RPMI7951 (cell line): ENCODE measurements at regions not wholly inside any gene's neighbourhood (a gene's known extent, or its start where the extent isn't known, plus 50 kb on each side); places are given as distances from the start of the nearest gene placed in this dataset.
"Not testable (repeated sequence)": the region's sequence is repeated elsewhere in the genome, so short reads cannot be mapped to it uniquely, and the experiment has no call there.

Experiments
- DNase-seq: peaks from one replicate; pipeline ENCODE4 v3.0.0-alpha.2; 2012; ENCODE audit warnings: low read depth

DNA sequence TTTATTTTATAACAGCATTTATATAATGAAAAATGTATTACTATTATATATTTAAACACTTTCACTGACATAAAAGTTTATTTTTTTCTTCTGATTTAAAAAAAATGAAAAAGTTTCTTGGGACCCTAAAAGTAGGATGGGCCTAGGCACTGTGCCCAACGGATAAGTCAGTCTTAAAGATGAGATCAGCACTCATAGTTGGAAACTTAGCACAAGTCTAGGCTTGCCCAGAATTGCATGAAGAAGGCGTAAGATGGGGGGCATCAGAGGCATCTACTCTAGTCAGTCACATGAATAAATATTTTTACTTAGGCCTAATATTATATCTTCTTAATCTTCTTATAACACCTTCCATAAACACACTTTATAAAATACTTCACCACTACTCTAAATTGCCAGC is 306.7 kb upstream of the GRID2 start:
- no peak for DNase-seq

DNA sequence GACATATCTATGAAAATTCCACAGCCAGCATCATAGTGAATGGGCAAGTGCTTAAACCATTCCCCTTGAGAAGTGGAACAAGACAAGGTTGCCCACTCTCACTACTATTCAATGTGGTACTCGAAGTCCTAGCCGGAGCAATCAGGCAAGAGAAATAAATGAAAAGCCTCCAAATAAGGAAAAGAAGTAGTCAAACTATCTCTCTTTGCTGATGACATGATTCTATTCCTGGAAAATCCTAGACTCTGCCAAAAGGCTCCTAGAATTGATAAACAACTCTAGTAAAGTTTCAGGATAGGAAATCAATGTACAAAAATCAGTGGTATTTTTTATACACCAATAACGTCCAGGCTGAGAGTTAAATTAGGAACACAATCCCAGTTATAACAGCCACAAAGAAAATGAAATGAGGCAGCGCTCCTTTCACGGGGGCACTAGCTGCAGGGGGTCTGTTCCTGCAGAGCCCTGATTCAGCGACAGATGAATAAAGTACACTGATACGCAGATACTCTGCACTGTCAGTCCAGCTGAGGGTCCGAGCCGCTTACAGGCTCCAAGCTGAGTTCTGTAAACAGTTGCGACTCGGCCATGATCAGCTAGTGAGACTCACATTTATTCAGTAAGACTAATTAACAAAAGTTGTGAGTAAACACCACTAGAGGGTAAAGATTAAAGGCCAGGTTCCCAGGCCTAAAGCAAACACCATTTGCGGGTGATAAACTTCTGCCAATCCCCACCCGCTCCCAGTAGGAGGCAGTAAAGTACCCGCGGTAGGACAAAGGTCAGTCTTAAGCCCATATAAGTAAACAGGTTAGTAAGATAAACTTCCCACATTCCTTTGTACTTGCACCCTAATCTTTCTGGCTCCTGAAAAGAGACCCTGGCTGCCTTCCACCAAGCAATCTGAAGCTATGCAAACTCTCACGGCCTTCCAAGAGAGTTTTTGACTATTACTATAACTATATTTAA is 290.6 kb upstream of the GRID2 start:
- DNase-seq = no peak

DNA sequence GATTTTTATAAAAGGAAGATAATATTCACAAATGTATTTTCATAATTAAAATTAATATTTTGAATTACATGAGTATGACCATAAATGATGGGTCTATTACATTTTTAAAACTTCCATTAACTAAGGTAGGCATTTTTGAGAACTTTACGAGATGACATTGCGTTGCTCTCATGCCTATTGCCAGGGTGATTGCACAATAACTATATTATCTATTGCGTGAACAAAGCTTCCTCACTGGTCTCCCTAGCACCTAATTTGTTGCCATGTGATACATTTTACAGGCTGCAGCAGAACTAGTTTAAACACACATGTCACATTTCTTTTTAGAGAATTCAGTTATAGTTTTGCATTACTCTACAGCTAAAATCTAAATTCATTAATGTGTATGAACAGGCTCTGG is 289.7 kb upstream of the GRID2 start:
- no peak for DNase-seq

DNA sequence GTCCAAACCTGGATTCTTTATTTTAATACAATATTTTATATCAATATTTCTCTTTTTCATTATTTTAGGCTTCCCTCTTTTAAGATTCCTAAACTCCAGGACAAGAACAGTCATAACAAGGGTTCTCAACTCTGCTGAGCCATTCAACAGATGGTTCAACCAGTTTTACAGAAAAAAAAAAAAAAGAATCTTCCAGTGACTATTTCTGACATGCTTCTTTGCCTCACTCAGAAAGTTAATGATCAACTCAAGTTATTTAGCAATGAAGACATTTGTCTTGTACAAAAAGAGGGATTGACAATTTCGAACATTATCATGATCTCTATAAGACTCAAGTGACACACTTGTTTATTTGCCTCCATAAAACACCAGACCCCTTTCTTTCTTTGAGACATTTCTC is 282.6 kb upstream of the GRID2 start:
- no peak for DNase-seq

DNA sequence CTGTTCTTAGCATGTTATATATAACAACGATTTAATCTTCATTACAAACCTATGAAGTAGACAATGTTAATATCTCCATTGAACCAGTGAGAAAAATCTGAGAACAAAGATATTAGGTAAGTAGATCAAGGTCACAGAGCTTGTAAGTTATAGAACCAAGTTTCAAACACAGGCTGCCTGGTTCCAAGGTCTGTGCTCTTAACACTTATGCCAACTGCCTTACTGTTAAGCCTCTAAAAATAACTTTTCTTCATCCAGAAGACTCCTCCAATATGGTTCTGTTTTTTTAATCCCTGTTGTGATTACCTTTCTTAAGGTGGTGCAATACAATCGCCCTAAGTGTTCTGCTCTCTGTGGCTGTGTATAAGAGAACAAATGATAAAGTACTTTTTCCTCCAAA is 282.0 kb upstream of the GRID2 start:
- no peak for DNase-seq

DNA sequence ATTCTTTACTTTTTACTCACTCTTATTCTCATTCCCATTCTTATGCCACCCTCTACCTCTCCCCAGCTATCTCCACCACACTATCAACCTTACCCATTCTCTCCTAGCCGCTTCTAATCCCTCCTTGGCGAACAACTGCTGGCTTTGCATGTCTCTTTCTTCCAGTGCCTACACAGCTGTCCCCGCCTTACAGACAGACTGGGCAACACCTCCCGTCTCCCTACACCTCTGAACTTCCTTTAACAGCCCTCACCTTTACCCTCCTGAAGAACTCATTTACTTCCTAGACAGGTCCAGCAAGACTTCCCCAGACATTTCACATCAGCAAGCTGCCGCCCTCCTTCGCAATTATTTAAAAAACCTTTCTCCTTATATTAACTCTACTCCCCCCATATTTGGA is 274.9 kb upstream of the GRID2 start:
- DNase-seq = not testable (repeated sequence)

DNA sequence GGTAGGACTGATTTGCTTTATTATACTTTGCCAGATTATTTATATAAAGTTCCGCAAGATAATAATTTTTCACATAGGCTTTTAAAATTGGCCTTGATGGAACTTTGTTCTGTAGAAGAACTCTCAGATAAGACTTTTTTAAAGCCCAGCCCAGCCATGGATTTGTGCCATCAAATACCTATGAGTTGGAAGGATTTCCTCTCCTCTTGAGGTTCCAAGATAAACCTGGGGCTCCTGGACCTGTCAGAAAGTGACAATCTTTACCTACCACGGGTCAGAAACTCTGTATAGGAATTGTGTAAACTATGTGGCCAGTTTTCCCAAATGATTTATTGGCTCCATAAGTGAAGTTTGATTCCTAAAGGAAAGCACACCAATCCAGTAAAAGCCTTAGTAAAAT is 271.9 kb upstream of the GRID2 start:
- no peak for DNase-seq

DNA sequence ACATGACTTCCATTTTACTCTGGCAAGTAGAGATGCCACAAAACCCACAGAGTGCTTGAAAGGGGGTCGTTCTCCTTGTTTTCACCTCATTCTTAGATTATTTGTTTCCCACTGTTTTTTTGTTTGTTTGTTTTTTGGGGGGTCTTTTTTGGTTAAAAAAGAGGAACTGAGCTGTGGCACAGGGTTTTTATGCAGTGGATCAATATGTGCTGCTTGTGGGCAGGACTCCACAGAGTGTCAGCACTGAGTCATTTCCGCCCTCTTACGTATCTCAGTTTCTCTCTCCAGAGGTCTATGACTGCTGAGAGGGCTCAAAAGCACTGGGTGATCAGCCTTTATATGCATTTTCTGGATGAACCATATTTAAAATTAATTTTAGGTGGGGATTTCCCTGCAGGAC is 268.1 kb upstream of the GRID2 start:
- peak; percentile 35 for DNase-seq

DNA sequence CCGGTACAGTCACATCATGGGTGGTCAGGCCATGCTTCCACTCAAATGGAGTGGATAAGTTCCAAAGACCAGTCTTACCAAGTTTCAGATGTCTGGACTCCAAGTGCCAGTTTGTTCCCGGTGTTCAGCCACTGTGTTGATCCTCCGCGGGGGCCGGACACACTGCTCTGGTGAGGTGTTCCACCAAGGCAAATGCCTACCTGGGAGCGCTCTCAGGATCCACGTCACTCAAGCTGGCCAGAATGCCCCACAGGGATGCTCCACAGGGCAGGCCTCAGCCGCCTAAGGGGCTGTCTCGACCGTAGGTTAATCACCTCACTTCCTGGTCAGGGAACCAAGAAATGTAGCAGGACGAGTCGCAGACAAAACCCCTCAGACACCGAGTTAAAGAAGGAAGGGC is 258.0 kb upstream of the GRID2 start:
- DNase-seq = no peak

DNA sequence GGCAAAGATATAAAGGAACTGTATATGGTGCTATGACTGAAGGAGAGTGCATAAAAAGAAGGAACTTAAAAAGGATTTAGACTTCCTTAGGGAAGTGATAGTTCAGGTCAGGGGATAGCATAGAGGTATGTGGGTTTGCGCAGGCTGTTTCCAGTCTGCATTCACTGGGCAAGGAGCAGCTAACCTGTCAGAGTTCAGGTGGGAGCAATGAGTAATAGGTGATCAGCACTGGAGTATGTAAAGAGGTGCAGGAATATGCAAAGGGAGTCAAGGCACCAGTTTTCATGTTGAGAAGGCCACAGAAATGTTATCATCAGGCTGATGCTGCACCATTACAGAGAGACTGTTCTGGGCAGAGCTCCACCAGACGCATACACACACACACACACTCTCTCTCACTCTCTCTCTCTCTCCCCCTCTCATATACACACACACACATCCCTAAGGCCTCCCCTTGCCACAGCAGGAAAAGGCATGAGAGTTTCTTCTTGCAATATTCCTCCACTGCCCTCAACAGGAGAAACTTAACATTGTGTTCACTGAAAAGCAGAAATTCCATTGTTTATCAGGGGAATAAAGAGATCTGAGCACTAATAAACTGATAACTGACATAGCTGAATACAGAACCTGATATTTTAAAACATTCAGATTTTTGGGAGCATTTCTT is 256.4 kb upstream of the GRID2 start:
- no peak for DNase-seq

DNA sequence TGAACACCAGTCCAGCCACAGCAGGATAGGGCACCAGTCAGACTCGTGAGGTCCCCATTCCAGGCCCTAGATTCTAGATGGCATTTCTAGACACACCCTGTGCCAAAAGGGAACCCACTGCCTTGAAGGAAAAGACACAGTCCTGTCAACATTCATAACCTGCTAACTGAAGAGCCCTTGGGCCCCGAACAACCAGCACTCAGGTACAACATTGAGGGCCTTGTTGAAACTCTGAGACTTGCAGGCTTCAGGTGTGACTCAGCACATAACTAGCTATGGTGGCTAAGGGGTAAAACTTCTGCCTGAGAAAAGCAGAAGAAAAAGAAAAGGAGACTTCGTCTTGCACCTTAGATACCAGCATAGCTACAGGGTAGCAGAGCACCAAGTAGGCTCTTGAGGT is 252.9 kb upstream of the GRID2 start:
- no peak for DNase-seq

DNA sequence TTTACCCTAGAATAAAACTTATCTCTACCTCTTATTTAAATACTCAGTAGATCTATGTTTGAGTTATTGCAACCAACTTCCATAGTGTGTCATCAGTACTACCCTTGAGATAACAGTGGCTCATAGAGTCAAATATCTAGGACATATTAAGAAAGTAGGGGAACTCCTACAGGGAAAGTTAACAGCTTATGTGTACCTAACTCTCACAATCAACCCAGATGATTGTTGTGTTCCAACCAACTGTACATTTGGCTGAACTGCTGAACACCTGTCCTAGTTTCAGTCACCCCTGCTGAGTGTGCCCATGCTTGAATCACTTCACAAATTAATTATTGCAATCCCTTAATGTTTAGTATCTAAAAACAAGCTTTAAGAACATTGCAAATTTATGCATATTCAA is 244.2 kb upstream of the GRID2 start:
- DNase-seq = no peak

DNA sequence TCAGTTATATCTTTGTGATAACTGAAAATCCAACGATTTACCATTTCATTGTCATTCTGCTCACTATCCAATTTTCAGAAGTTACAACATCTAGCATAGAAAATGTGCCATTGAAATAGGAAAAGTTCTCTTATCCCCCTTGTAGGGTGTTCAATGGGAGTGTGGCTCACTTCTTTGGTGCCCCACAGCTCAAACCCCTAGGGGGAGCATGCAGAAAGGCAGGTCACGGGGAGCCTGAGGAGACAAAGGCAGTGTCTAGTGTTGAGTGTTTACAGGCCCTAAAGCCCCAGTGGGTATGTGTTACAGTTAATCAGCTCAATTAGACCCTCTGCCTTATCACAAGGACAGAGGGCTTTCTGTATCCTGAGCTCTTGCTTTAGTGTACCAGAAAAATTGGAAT is 243.4 kb upstream of the GRID2 start:
- no peak for DNase-seq

DNA sequence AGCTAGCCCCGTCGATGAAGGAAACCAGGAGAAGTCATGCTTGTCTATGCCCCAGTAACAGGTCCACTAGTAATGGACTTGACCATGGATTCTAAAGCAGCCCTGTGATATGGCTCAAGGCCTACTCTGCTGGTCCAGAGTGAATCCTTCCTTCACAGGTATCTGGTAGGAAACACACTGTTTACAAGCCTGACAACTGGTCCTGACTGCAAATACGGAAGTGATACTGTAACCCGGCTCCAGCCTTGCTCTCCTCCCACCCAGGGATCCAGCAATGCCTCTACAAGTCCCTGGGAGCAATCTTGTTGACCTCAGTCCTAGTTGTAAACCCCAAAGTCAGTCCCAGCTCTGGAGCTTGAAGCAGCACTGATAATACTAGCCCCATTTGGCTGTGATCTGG is 239.2 kb upstream of the GRID2 start:
- no peak for DNase-seq

DNA sequence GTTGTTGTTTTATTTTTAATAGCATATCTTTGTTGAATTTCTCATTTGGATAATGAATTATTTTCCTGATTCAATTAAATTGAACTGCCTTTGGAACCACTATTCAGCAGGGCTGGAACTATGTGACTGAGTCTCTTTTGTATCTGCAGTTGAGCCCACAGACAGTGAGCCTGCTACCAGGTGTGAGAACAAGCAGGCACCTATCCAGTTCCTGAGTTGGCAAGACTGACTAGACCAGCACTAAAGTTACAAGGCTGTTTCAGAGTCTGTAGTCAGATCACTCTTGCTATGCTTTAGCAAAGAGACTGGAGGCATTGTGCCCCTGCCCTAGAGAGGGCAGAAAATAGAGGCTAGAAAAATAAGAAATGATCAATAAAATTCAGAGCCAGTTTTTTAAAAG is 237.3 kb upstream of the GRID2 start:
- no peak for DNase-seq

DNA sequence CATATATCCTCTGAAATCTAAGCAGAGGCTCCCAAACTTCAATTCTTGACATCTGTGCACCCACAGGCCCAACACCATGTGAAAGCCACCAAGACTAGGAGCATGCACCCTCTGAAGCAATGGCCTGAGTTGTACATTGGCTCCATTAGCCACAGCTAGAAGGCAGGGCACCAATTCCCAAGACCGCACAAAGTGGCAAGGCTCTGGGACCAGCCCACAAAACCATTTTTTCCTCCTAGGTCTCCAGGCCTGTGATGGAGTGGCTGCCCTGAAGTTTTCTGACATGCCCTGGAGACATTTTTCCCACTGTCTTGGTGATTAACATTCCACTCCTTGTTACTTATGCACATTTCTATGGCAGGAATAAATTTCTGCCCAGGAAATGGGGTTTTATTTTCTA is 232.2 kb upstream of the GRID2 start:
- no peak for DNase-seq

DNA sequence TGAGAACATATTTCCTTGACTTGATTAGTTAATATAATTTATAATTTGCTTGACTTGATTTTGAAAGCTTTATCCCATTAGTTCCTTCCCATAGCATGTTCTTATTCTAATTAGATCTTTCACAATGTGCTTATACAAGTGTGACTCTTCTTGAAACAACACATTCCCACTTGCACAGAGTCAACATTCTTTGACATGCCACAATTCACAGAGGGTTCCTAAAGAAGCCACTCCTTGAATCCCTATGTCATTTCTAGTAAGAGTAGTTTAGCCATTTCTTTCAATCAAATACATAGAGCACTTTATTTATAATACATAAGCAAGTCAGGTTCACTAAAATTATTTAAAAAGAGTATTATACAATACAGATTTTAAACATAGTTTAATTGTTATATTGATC is 228.9 kb upstream of the GRID2 start:
- no peak for DNase-seq

DNA sequence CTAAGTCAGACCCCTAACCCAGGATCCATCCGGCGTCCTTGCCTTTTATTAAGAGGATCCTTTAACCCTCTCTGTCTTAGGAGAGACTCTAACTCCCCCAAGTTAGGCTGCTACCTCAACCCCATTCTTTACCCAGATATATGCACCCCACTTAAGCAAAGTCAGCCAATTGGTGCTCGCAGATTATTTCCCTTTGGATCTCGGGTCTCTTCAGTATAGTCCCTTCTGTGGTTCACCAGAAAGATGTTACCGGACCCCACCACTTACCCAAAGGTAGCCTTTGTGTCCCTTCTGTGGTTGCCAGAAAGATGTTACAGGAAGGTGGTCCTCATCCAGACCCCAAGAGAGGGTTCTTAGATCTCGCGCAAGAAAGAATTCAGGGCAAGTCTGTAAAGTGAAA is 212.9 kb upstream of the GRID2 start:
- peak; percentile 21 for DNase-seq

DNA sequence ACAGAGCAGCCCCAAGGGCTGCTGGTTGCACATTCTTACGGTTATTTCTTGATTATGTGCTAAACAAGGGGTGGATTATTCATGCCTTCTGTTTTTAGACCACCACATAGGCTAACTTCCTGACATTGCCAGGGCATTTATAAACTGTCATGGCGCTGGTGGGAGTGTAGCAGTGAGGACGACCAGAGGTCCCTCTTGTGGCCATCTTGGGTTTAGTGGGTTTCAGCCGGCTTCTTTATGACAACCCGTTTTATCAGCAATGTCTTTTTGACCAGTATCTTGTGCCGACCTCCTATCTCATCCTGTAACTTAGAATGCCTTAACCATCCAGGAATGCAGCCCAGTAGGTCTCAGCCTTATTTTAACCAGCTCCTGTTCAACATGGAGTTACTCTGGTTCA is 212.4 kb upstream of the GRID2 start:
- peak; percentile 73 for DNase-seq

DNA sequence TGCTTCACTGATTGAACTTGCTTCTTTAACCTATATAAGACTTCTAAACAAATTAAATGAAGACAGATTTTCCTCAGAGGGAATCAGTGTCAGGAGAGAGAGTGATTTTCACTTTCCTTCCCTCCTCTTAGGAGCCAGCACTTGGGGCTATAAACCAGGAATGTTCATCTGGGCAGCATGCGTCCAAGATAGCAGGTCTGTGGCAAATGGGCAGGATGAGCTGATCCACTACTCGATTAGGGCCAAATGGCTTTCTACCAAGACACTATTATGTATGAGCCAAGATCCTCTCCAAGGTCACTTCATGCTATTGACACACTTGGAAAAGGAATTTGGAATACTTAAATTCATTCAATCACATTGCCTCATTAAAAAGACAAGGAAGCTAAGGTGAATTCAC is 203.9 kb upstream of the GRID2 start:
- DNase-seq = peak; percentile 1

DNA sequence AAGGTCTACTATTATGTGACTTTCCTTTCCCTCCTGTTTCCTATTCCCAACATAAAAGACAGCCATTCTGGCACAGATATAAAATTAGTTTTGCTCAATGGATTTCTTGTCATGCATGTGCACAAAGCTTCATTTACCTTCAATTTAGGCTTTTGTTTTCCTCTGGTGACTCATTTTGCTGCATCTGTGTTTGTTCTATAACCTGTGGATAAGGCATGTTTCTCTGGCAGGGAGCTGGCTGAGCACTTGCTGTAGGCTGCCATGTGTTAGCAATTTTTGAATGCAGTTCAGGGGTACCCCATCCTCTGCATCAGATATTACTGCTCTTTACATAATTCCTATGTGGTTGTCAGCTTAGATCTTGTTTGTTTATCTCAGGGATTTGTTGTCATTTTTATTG is 202.8 kb upstream of the GRID2 start:
- DNase-seq = no peak

DNA sequence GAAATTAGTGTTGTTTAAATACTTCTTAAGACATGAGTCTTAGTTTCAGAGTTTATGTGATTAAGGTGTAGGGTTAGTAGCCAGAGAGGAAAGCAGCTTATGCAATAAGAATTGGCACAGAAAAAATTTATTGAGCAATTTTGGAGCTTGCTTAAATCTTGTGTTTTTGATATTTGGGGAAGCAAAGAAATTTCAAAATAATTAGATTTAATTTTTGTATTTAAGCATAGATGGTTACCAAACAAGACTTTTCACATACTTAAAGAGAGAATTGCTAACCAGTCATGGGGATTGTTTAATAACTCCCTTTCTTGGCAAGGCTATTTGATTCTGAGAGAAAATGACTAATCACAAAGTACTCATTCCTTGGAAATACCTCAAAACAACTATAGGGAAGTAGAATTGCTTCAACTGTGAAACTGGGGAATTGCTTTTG is 202.0 kb upstream of the GRID2 start:
- DNase-seq = peak; percentile 3

DNA sequence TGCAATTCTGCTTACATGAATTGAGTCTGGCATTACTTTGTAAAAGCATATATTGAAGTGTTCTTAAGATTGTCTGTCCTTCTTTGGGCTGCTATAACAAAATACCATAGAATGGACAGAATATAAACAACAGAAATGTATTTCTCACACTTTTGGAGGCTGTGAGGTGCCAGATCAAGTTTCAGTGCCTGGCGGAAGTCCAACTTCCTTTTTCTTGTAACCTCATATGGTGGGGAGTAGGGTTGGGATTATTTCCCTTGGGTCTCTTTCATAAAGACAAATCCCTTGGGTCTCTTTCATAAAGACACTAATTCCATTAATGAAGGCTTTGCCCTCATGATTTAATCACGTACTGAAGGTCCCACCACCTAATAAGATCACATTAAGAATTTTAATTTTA is 199.3 kb upstream of the GRID2 start:
- no peak for DNase-seq
